Midbrain (tissue), 1 donor: ENCODE measurements at regions not wholly inside any gene's neighbourhood (a gene's known extent, or its start where the extent isn't known, plus 50 kb on each side); places are given as distances from the start of the nearest gene placed in this dataset.

Experiments used
- DNase-seq: peaks from one replicate; lab custom pipeline; 2025; lab: John Stamatoyannopoulos, UW

- no peak for DNase-seq
Measured at GRCh38 chr4:122514671-122515070, 58.1 kb upstream of the IL2 start.

GRCh38 chr4:122512430-122512829 is 55.9 kb upstream of the IL2 start:
- no peak for DNase-seq

- DNase-seq, result no peak
Measured at GRCh38 chr4:122508083-122508482, 51.6 kb upstream of the IL2 start.
